KMS-11 (cell line): ENCODE measurements at regions not wholly inside any gene's neighbourhood (a gene's known extent, or its start where the extent isn't known, plus 50 kb on each side); places are given as distances from the start of the nearest gene placed in this dataset.

Source experiments
- H2AFZ ChIP-seq: fragments of 200-600 bp; sonication (generic); 2 replicates; pipeline ENCODE4 v1.6.1; 2016; ENCODE audit warnings: antibody characterized with exemption, mixed run types, low read depth
- H3K27ac ChIP-seq: fragments of 200-600 bp; sonication (generic); 2 replicates; pipeline ENCODE4 v1.6.1; 2016; ENCODE audit warnings: mild to moderate bottlenecking, mixed run types
- H3K27me3 ChIP-seq: fragments of 200-600 bp; sonication (generic); 2 replicates; pipeline ENCODE4 v1.6.1; 2017; ENCODE audit warnings: mild to moderate bottlenecking, low read depth, mixed run types, moderate library complexity; ENCODE audit not compliant: insufficient read depth
- H3K36me3 ChIP-seq: fragments of 200-600 bp; sonication (generic); 2 replicates; pipeline ENCODE4 v1.6.1; 2017; ENCODE audit warnings: mild to moderate bottlenecking, mixed run types; ENCODE audit not compliant: insufficient read depth
- H3K4me1 ChIP-seq: fragments of 200-600 bp; sonication (generic); 2 replicates; pipeline ENCODE4 v1.6.1; 2016; ENCODE audit warnings: mild to moderate bottlenecking, low read depth, mixed run types; ENCODE audit not compliant: poor library complexity, severe bottlenecking
- H3K4me2 ChIP-seq: fragments of 200-600 bp; sonication (generic); 2 replicates; pipeline ENCODE4 v1.7.0; 2016; ENCODE audit warnings: mild to moderate bottlenecking, mixed run types
- H3K4me3 ChIP-seq: fragments of 200-600 bp; sonication (generic); IDR thresholded peaks from 2 replicates; pipeline ENCODE4 v1.6.1; 2017; ENCODE audit warnings: low read depth, low read length, mixed read lengths; ENCODE audit not compliant: insufficient read depth
- H3K79me2 ChIP-seq: fragments of 200-600 bp; sonication (generic); 2 replicates; pipeline ENCODE4 v1.6.1; 2016; ENCODE audit warnings: low read depth, mixed run types; ENCODE audit not compliant: insufficient read depth
- H3K9ac ChIP-seq: fragments of 200-600 bp; sonication (generic); 2 replicates; pipeline ENCODE4 v1.6.1; 2016; ENCODE audit warnings: mild to moderate bottlenecking, mixed run types
- H4K20me1 ChIP-seq: fragments of 200-600 bp; sonication (generic); 2 replicates; pipeline ENCODE4 v1.6.1; 2016; ENCODE audit warnings: mild to moderate bottlenecking, mixed run types; ENCODE audit not compliant: insufficient read depth
- TF ChIP-seq, protein P1 (sequence below): fragments of 200-600 bp; sonication (generic); conservative IDR thresholded peaks from 2 replicates; pipeline ENCODE4 v1.6.1; 2017; ENCODE audit warnings: low read depth, mild to moderate bottlenecking, antibody characterized with exemption, low read length, moderate library complexity, mixed read lengths

DNA sequence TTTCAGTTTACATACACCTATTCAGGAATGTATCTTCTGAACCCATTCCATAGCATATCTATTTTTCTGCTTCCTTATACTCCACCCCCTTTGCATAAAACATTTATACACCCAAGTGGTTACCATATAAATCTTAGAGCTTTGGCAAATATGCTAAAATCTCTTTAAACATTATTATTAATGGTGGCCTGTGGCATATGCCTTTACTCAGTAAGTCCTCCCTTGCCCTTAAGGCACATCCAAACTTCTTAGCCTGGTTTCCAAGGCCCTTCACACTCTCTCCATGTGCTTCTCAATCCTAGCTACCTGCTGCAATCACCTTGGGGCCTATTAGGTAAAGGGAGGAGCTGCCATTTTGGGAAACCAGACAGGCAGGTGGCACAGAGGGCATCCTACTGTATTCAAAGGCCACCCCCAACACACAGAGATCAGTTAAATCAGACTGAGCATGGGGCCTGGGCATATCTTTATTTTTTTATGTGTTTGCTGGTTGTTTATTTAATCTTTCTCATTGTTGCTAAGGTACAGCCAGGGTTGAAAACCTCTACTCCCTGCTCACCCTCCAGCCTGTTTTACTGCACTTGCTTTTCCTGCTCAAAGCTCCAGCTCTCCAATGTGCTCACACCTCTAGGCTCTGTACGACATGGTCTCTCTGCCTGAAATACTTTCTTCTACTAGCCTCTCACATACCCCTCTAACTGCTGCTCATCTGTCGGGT is 242.8 kb upstream of the HNRNPA3 start:
- no peaks in the 10 kb centered on the region for H4K20me1 ChIP-seq
- H3K36me3 ChIP-seq, result no peaks in the 10 kb centered on the region
- H3K27ac ChIP-seq, result no peak overlapping the region
- H3K4me1 ChIP-seq, result peaks cover 14% of the 10 kb centered on the region
- H3K4me3 ChIP-seq, result no peak overlapping the region
- no peaks in the 10 kb centered on the region for H3K27me3 ChIP-seq
- TF ChIP-seq, protein P1, sequence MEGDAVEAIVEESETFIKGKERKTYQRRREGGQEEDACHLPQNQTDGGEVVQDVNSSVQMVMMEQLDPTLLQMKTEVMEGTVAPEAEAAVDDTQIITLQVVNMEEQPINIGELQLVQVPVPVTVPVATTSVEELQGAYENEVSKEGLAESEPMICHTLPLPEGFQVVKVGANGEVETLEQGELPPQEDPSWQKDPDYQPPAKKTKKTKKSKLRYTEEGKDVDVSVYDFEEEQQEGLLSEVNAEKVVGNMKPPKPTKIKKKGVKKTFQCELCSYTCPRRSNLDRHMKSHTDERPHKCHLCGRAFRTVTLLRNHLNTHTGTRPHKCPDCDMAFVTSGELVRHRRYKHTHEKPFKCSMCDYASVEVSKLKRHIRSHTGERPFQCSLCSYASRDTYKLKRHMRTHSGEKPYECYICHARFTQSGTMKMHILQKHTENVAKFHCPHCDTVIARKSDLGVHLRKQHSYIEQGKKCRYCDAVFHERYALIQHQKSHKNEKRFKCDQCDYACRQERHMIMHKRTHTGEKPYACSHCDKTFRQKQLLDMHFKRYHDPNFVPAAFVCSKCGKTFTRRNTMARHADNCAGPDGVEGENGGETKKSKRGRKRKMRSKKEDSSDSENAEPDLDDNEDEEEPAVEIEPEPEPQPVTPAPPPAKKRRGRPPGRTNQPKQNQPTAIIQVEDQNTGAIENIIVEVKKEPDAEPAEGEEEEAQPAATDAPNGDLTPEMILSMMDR, result no peak
- no peaks in the 10 kb centered on the region for H3K79me2 ChIP-seq
- H3K4me2 ChIP-seq, result no peak overlapping the region
- no peak overlapping the region for H3K9ac ChIP-seq
- H2AFZ ChIP-seq, result peak overlapping the region; percentile 14; the same call in 1 of the 2 replicates

DNA sequence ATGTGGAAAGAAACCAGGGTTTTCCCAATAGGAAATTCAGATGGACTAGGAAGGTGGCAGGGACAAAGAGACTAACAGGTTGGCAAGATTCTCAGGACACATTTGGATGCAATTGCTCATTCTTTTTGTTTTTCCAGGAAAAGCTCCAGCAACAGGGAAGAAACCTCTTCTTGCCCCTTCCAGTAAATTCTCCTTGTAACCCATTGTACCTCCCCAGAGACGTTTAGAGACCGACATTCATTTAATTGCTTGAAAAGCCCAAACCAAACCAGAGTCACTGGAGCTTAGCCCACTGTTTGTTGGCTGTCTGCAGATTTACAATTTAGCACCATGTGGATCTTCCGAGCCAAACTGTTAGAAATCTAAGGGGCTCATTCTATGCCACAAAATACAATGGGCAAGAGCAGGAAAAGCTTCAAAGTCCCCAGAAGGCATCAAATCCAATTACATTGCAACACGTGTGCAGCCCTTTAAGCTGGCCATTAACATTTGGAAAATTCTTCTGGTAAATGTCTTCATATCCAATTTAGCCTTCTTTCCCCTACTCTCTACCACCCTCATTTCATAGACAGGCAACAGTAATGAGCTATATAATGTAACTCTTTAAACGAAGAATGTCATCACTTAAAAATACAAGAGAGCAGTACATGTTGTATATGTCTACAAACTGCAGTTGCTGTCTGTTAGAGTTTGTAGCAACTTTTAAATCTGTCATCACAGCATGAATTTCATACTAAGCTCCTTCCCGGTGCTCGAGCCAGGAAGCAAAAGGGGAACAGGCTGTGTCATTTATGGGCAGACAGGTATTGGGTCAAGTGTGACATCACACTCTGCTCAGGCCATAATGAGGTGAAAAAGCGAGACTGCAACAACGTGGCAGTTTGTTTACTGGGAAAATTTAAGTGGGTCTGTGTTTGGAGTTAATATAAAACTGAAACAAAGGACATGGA is 235.6 kb upstream of the HNRNPA3 start:
- Histone ChIP-seq H3K9ac (no peak overlapping the region), H2AFZ (no peak overlapping the region), H3K4me1 (peaks cover 15% of the 10 kb centered on the region), H4K20me1 (no peaks in the 10 kb centered on the region), H3K4me3 (no peak overlapping the region), H3K79me2 (no peaks in the 10 kb centered on the region), H3K27me3 (no peaks in the 10 kb centered on the region), H3K4me2 (no peak overlapping the region), H3K36me3 (no peaks in the 10 kb centered on the region), H3K27ac (no peak overlapping the region)
- TF ChIP-seq, protein P1, result no peak

DNA sequence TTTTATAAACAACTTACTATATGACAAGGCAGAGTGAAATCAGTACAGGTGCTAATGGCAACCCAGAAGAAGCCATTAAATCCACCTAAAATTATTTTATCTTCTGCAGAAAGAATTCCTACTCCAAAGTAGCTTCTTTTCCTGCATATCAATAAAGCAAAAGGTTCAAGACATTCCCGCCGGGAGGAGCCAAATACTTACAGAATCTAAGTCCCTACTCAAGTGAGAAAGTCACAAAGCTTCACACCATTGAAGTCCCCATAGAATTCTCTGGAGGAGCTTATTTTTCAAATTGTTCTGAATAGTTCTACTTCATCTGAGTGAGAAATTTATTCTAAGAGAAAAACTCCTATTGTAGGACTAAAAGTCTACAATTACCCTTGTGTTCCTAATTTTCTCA is 233.7 kb upstream of the HNRNPA3 start:
- Histone ChIP-seq H3K79me2 (no peaks in the 10 kb centered on the region), H2AFZ (no peak overlapping the region), H3K4me2 (no peak overlapping the region), H3K27ac (no peak overlapping the region), H3K4me1 (peaks cover 12% of the 10 kb centered on the region), H3K9ac (no peak overlapping the region), H3K36me3 (no peaks in the 10 kb centered on the region), H4K20me1 (no peaks in the 10 kb centered on the region), H3K4me3 (no peak overlapping the region), H3K27me3 (no peaks in the 10 kb centered on the region)
- TF ChIP-seq, protein P1, result no peak

DNA sequence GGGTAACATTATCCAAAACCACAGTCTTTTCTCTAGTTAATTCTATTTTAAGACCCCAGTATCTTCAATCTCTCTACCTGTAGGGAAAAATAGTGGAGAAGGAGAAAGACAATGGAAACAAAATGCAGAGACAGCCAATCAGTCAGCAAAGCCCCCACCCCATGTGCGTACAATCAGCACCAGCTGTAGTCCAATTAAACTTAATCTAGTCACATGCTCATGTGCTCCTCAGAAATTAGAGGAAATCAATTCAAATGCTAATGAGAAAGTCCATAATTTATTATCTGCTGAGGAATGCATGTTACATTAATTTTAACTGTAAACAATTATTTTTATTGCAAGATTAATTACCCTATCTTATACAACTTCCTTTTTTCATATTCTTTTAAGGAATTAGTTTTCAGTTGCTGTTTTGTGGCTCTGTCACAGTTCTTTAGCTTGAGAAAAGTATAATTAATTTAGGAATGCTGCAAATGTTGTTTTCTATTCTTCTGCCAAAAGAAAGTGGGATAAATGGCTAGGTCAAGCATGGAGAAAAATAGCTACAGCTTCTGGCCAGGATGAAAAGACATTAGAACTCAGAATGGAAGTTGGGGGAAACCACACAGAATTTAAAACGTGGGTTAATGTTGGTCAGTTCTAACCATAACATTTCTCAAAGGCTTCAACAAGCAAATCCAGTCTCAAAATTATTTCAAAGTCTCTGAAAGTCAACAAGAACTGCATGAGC is 232.4 kb upstream of the HNRNPA3 start:
- no peak overlapping the region for H3K4me3 ChIP-seq
- H3K27ac ChIP-seq, result no peak overlapping the region

More for the DNA sequence above, 232.4 kb upstream of the HNRNPA3 start:
- TF ChIP-seq, protein P1, result no peak
- H3K27me3 ChIP-seq, result no peaks in the 10 kb centered on the region
- H3K4me1 ChIP-seq, result peaks cover 12% of the 10 kb centered on the region
- H4K20me1 ChIP-seq, result no peaks in the 10 kb centered on the region
- H3K4me2 ChIP-seq, result peak overlapping the region; percentile 6; the same call in 1 of the 2 replicates
- no peak overlapping the region for H2AFZ ChIP-seq
- H3K79me2 ChIP-seq, result no peaks in the 10 kb centered on the region
- no peaks in the 10 kb centered on the region for H3K36me3 ChIP-seq
- no peak overlapping the region for H3K9ac ChIP-seq
